ENCODE measurements at regions not wholly inside any gene's neighbourhood (a gene's known extent, or its start where the extent isn't known, plus 50 kb on each side); places are given as distances from the start of the nearest gene placed in this dataset.

GRCh38 chr14:101411779-101412178 lies 149.5 kb upstream of the DIO3 start:
- intact Hi-C loops (cut with DNase I): no loop called here
- Histone ChIP-seq H3K27ac (no peak overlapping the region), H3K36me3 (no peaks in the 10 kb centered on the region), H3K4me1 (peaks cover 37% of the 10 kb centered on the region), H3K4me3 (no peak overlapping the region), H3K27me3 (no peaks in the 10 kb centered on the region), H3K9me3 (no peaks in the 10 kb centered on the region)
- DNase-seq (ENCODE audit: extremely low spot score in 2 of 2): no peak
- TF ChIP-seq POLR2A (IDR thresholded peaks at IDR 0.05) (no peak), CTCF (IDR thresholded peaks at IDR 0.05) (no peak), POLR2AphosphoS5 (IDR thresholded peaks at IDR 0.05; ENCODE audit: insufficient read depth in 1 of 2, low read depth in 1 of 2) (no peak)

GRCh38 chr14:101412739-101413138 lies 148.6 kb upstream of the DIO3 start:
- intact Hi-C loops (cut with DNase I): no loop called here
- H3K36me3 ChIP-seq: no peaks in the 10 kb centered on the region
- H3K27ac ChIP-seq: no peak overlapping the region
- no peaks in the 10 kb centered on the region for H3K9me3 ChIP-seq
- H3K4me3 ChIP-seq: no peak overlapping the region
- no peaks in the 10 kb centered on the region for H3K27me3 ChIP-seq
- peaks cover 27% of the 10 kb centered on the region for H3K4me1 ChIP-seq
- TF ChIP-seq POLR2AphosphoS5 (IDR thresholded peaks at IDR 0.05; ENCODE audit: insufficient read depth in 1 of 2, low read depth in 1 of 2) (no peak), POLR2A (IDR thresholded peaks at IDR 0.05) (no peak), CTCF (IDR thresholded peaks at IDR 0.05) (no peak)
- no peak for DNase-seq (ENCODE audit: extremely low spot score in 2 of 2)

- intact Hi-C loops (cut with DNase I): no loop called here
- TF ChIP-seq POLR2AphosphoS5 (IDR thresholded peaks at IDR 0.05; ENCODE audit: insufficient read depth in 1 of 2, low read depth in 1 of 2) (no peak), POLR2A (IDR thresholded peaks at IDR 0.05) (no peak), CTCF (IDR thresholded peaks at IDR 0.05) (no peak)
- no peaks in the 10 kb centered on the region for H3K4me1 ChIP-seq
Measured at GRCh38 chr14:101417434-101417833, 143.9 kb upstream of the DIO3 start.

GRCh38 chr14:101418601-101419000 lies 142.7 kb upstream of the DIO3 start:
- no peak overlapping the region for H3K27ac ChIP-seq
- intact Hi-C loops (cut with DNase I): no loop called here
- no peak for DNase-seq (ENCODE audit: extremely low spot score in 2 of 2)
- H3K4me1 ChIP-seq: no peaks in the 10 kb centered on the region
- H3K27me3 ChIP-seq: no peaks in the 10 kb centered on the region
- no peaks in the 10 kb centered on the region for H3K9me3 ChIP-seq
- H3K36me3 ChIP-seq: no peaks in the 10 kb centered on the region
- no peak overlapping the region for H3K4me3 ChIP-seq
- TF ChIP-seq POLR2AphosphoS5 (IDR thresholded peaks at IDR 0.05; ENCODE audit: insufficient read depth in 1 of 2, low read depth in 1 of 2): no peak
- TF ChIP-seq POLR2A (IDR thresholded peaks at IDR 0.05): no peak
- no peak for TF ChIP-seq CTCF (IDR thresholded peaks at IDR 0.05)

More at GRCh38 chr14:101417434-101417833, 143.9 kb upstream of the DIO3 start:
- Histone ChIP-seq H3K9me3 (no peaks in the 10 kb centered on the region), H3K4me3 (no peak overlapping the region), H3K27ac (no peak overlapping the region), H3K27me3 (no peaks in the 10 kb centered on the region), H3K36me3 (no peaks in the 10 kb centered on the region)
- DNase-seq (ENCODE audit: extremely low spot score in 2 of 2): no peak

GRCh38 chr14:101426466-101426865 lies 134.8 kb upstream of the DIO3 start:
- TF ChIP-seq POLR2AphosphoS5 (IDR thresholded peaks at IDR 0.05; ENCODE audit: insufficient read depth in 1 of 2, low read depth in 1 of 2) (no peak), POLR2A (IDR thresholded peaks at IDR 0.05) (no peak), CTCF (IDR thresholded peaks at IDR 0.05) (no peak)
- no peaks in the 10 kb centered on the region for H3K9me3 ChIP-seq
- no peak for DNase-seq (ENCODE audit: extremely low spot score in 2 of 2)
- no peak overlapping the region for H3K27ac ChIP-seq
- no peaks in the 10 kb centered on the region for H3K4me1 ChIP-seq
- no peaks in the 10 kb centered on the region for H3K27me3 ChIP-seq
- intact Hi-C loops (cut with DNase I): no loop called here
- H3K36me3 ChIP-seq: no peaks in the 10 kb centered on the region
- H3K4me3 ChIP-seq: no peak overlapping the region

All from vagina (tissue), 2 donors.